Activated CD8-positive, alpha-beta memory T cell treated with anti-CD3 and anti-CD28 coated beads for 4 hours (primary cell): ENCODE measurements at regions not wholly inside any gene's neighbourhood (a gene's known extent, or its start where the extent isn't known, plus 50 kb on each side); places are given as distances from the start of the nearest gene placed in this dataset.
"Not testable (repeated sequence)": the region's sequence is repeated elsewhere in the genome, so short reads cannot be mapped to it uniquely, and the experiment has no call there.

ENCODE experiments used
- DNase-seq, 2 donors: peaks; one replicate each; pipeline ENCODE4 v3.0.0-alpha.2; 2020; ENCODE audit warnings: low read depth in 2 of 2

DNA sequence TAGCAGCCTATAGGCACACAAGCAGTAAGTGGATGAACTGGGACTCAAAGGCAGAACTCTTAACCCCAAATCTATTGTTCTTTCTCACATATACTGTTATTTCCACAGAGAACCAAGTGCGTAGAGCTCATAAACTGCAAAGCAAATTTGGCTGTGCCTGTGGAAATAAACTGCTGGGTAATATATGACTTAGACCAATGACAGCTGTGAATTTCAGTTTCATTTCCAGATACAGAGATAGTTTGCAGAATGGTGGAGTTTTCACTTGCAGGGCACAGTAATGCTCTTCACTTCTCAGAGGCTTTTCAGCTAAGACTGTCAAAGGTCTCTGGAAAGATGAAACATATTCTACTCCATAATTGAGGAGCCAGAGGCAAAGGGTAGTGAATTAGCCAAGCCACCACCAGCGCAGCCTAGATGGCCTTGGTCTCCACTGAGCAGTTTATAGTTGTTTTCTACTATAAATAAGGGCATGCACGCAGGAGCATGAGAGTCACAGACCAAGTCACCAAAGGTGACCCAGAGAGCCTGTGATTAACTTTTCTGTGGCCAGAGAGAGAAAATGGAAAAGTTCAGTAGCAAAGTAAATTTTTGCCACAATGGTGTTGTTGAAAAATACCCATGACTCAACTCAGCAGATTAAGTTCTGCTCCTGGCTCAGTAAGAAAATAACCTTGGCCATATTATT lies 180.7 kb upstream of the GRM7 start:
- no peak for DNase-seq

DNA sequence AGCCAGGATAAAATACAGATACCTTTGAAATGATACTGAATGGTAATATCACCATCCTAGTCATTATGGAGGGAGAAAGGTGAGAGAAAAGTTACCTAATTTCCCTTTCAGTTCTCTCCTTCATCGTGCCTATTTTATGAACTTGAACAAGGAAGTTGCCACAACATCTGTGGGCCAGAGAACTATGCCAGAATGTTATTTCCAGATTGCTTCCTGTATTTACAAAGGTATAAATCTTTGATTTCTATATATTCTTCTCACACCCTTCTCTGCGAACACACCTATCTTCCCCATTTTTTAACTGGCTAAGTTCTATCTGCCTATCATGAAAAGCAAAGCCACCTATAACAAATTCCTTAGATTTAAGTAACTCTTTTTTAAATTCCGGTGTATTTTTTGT lies 163.6 kb upstream of the GRM7 start:
- DNase-seq: no peak

DNA sequence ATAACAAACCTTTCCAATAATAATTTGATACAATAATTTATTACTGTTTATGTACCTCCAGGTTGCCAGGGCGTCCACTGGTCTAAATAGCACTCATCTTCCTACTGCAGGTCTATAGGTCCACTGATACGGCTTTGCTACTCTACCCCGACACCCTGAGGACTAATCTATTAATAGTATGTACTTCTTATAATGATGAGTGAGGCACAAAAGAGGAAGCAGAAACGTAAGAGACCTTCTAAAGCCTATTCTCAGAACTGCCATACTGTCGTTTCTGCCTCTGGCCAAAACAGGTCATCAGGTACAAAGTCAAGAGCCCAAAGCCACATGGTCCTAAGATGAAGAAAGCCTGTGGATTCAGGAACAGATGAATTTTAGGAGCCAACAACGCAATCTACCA lies 163.2 kb upstream of the GRM7 start:
- no peak for DNase-seq

DNA sequence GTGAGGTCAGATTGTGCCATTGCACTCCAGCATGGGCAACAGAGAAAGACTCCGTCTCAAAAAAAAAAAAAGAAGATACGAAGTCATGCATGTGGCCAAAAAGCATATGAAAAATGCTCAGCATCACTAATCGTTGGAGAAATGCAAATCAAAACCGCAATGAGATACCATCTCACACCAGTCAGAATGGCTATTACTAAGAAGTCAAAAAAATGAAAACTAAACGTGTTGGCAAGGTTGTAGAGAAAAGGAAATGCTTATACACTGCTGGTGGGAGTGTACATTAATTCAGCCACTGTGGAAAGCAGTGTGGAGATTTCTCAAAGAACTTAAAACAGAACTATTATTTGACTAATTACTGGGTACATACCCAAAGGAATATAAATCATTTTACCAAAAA lies 156.1 kb upstream of the GRM7 start:
- DNase-seq: not testable (repeated sequence)

DNA sequence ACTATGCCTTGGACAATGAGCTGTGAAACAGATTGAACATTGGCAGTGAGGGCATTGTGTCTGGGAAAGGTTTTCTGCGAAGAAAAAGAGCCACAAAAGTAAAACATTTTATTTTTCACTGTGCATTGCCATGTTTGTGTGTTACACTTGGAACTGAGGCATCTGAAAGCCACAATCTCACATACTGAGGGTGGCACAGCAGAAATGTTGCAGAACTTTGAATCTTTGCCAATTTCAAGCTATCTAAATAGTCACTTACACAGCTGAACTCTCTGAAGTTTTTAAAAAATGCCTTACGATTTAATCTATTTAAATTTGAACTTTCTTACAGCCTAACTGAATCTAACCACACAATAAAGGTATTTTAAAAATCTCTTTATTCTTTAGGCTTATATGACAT lies 154.1 kb upstream of the GRM7 start:
- no peak for DNase-seq

DNA sequence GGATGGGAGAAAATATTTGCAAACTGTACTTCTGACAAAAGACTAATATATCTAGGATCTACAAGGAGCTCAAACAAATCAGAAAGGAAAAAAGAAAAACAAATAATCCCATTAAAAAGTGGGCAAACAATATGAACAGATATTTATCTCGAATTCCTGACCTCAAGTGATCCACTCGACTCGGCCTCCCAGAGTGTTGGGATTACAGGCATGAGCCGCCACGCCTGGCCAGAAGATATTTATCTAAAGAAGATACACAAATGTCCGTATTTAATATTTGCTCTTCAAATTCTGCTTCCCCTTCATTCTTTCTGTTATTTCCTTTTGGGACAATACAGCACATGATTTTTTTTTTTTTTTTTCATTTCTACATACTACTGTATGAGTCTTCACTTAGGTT lies 151.7 kb upstream of the GRM7 start:
- DNase-seq: no peak

DNA sequence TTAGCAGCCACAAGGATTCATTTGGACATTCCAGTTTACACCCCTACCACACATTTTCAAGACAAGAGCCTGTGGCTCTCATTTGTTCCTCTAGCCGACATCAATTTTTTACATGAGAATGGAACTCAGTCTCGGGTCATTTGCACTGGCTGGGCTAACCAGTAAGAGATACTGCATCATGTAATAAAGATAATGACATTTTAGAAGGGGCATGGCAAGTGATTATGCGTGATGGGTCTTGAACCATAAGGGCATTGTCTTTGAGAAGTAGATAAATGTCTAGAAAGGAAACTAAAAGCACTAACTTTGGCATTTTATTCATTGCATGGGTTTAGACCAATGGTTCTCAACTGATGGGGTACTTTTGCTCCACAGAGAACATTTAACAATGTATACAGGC lies 146.0 kb upstream of the GRM7 start:
- no peak for DNase-seq

DNA sequence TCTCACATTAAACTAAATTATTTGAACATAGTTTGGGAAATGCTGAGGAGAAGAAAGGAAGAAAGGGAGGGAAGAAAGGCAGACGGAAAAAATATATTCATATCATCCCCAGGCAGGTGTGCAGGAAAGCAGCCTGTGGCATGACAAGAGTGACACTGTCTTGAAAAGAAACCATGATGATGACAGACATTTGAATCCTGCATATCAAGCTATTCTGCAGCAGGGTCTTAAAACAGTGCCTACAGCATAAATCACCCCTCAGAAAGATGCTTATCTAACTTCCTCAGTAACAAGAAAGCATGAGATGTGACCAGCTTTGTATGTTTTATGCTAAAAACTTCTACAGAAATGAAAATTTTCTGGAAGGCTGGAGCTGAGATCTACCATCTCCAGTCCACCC lies 144.5 kb upstream of the GRM7 start:
- DNase-seq: no peak

DNA sequence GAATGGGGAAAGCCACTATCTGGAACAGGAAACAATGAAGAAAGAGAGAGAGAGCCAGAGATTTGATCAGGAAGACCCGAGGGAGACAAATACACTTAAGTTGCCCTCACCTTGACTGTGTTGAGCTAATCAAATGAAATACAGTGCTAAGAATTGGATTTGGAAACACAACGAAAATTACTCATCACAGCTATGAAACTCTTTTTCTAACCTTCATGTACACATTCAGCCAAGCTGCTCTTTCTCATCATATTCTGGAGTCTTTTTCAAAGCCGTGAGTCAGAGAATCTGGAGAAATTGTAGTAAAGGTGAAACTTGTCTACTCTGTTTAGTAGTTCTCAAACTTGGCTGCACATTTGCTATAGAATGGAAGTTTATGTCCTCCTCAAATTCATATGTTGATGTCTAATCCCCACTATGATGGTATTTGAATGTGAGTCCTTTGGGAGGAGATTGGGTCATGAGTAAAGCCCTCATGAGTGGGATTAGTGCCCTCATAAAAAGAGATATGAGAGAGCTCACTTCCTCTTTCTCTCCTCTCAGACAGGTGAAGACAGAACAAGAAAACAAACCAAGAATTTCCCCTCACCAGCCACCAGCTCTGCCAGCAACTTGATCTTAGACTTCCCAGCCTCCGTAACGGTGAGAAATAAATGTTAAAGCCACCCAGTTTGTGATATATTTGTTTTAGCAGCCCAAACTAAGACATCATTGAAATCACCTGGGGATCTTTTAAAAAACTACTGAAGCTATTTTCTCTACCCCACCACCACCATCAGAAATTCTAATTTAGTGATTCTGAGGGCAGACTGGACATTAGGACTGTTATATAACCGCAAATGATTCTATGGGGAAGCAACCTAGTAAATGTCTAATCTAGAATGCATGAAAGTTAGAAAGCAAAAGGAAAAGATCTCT lies 143.6 kb upstream of the GRM7 start:
- DNase-seq: no peak

DNA sequence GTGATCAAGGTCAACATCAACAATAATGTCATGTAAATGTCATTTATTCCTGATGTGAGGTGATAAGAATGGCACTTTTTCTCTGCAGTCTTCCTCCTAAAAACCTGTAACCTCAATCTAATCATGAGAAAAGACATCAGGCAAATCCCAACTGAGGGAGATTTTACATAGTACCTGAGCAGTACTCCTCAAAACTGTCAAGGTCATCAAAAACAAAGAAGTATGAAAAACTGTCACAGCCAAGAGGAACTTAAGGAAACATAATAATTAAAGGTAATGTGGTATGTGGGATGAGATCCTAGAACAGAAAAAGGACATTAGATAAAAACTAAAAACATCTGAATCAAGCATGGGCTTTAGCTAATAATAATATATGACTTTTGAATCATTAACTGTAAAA lies 140.9 kb upstream of the GRM7 start:
- DNase-seq: no peak

DNA sequence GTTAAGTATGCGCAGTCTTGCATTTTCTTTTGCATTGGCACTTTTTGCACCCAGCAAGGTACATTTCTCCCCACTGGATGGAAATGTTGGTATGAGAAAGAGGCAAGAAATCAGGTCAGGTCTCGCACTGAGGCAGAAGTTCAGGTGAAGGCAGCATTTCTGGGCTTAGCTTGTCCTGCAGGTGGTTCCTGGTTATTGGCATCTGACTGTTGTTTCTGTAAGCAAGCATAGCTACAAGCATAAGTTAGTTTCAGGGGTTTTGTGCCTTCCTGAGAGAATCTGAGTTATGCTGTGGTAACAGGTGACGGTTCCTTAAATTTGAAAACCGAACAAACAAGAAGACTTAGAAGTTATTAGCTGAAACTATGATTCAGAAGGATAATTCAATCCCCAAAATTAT lies 139.4 kb upstream of the GRM7 start:
- no peak for DNase-seq

DNA sequence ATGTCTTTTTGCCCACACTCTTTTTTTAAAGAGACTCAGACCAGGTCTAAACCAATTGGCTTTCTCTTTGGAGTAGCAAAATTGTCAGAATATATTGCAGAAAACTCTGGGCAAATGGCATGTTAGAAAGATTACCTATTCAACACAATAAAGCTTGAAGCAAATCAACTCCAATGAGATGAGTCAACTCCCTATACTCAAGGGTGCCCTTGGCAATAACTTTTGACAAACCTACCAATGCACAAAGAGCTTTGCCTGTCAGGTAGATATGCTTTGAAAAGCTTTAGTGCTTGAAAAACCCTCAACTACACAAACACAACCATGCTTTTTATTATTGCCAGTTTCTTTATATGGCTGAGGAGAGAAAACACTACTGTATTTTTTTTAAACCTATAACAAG lies 137.7 kb upstream of the GRM7 start:
- DNase-seq: no peak

DNA sequence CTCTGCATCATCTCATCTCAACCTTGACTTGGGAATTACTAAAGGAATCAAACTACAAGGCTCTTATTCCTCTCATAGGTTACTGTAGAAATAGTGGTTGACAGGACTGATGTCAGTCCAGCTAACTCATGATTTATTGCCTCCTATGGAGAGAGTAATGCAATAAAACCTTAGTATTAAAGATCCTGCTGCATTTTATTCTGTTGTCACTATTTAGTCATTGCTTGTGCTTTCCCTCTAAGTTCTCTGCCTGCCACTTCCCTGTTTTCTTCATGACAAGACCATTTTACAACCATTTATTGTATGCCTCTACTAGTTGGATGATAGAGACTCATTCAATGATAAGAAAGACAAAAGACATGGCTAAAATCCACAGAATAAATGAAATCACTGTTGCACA lies 134.1 kb upstream of the GRM7 start:
- DNase-seq: no peak

DNA sequence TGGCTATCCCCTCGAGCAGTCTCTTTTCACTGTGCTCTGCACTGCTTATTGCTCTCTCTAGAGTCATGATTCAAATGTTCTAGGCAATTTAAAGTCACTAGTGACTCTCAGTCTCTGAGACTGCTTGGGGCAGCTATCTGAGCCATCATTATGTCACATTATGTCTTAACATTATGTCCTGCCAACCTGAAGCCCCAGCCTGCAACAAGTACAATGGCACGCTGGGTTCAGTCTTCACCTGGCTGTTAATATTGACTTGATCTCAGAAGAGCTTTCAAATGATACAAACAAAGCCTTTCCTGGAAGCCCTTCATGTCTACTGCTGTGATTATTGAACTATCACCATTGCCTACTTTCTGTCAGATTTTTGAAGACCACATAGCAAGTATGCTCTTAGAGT lies 128.1 kb upstream of the GRM7 start:
- no peak for DNase-seq

DNA sequence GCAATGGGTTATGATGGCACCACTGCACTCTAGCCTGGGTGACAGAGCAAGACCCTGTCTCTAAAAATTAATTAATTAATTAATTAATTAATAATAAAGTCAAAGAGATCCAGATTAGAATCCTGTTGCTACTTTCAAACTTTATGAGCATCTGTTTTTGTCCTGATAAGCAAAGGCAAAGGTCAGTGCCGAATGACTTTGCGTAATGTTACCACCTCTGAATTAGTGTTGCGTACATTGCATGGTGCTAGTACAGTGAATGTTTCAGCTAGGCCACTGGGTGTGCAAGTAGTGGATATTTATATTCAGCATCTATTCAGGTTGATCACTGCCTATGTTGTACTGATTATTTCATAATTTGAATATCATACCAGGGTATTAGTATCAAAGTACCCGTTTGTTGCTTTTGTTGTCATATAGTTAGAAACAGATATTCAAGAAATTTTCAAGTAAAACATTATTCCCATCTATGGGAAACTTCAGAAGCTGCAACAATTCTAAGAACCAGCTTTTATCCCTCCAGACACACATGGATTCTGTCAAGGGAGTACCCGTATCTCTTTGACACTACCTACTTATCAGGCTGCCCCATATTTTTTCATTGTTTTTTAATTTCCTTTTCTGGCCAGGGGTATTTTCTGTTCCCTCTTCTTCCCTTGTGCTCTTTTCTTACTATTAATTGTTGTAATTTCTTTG lies 127.1 kb upstream of the GRM7 start:
- no peak for DNase-seq

DNA sequence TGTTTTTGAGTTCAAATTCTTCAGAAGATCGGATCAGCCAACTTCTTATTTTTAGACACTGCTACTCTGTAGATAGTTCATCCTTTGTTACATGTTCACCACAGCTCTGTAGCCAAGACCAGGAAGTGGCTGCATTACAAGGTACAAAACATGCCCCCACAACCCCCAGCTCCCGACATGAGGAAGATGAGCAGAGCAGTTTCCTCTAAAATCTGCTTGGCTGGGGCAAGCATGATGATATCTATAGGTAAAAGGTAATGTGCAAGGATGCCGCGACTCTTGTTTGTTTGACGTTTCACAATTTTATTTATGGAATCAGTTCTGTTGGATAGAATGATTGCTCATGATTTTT lies 126.5 kb upstream of the GRM7 start:
- DNase-seq: no peak

DNA sequence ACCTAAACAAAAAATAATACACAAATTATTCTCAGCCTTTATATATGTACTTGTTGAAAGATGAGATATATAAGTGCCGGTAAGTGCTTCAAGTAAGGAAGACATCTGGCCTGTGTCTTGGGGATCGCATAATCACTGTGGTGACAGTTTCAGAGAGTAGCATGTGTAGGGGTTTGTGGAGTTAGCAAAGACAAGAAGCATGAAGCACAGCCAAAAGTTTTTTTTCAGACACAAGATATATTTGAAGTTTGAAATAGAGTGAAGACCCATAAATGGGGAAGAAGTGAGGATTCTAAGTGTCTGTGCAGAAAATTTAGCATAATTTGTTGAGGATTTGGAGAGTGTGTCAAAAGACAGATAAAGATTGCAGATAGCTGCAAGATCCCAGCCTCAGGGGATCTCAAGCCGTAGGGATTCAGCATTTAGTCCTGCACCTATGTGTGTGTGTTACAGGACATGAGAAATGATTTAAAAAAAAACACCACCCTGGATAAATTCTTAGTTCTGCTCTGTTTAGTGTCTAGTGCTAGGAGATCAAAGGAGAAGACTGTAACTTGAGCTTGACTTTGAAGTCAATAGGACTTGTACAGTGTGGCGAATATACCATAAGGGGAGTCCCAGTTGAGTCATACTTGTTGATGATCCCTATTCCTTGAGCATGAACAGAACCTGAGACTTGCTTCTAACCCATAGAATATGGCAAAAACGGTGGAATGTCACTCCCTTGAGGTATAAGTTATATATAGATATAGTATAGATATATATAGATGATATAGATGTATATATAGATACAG lies 123.9 kb upstream of the GRM7 start:
- no peak for DNase-seq

DNA sequence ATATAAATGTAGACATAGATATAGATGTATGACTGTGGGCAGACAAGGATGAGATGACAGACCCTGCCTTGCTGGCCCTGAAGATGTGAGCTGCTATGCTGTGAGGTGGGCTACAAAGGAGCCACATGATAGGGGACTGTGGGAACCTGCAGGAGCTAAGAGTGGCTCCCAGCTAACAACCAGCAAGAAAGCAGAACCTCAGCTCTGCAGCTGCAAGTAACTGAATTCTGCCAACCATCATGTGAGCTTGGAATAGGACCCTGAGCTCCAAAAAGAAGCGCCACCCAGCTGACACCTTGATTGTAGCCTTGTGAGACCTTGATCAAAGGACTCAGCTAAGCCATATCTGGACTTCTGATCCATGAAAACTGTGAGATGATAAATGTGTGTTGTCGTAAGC lies 123.3 kb upstream of the GRM7 start:
- no peak for DNase-seq

DNA sequence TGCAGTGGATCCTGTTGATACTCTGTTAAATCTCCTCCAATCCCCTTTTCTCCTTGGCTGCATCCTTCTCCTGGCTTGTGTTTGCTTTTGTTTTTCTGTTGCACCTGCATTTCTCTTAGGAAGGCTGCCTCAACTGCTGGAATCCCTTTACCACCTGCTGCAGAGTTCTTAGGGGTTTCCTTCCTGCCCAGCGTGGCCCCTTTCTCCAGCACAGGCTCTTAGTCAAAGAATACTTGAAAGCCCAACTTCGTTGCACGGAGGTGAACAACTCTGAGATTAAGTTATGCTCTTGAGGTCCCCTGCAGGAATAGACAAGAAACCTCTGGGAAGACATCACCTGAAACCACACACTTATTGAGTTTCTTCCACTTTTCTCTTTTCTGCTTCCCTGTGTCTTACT lies 121.6 kb upstream of the GRM7 start:
- no peak for DNase-seq

DNA sequence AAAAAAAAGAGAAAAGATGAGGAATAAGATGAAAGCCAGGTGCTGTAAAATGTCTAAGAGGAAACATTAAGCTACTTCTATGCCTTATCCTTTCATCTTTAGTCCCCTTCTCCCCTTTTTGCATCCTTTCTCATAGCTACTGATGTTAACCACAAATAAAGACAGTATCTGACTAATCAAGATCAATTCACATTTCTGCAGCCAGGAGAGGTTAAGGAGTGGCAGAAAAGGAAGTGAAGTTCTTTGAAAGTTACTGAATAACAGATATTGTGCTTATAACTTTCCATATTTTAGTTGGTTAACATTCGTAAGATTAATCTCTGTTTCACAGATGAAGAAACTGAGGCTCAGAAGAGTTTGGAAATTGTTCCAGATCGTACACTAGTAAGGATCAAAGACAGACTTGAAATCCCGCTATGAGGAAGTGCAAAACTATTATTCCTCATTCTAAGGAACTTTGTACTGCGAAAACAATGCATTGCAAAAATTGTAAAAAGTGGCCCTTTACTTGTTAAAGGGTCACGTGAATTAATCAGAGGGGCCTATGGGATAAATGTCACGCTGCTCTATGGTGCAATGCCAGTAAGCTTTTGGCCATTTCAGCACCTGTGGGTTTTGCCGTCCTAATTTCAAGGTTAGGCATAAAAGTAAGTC lies 117.7 kb upstream of the GRM7 start:
- no peak for DNase-seq

DNA sequence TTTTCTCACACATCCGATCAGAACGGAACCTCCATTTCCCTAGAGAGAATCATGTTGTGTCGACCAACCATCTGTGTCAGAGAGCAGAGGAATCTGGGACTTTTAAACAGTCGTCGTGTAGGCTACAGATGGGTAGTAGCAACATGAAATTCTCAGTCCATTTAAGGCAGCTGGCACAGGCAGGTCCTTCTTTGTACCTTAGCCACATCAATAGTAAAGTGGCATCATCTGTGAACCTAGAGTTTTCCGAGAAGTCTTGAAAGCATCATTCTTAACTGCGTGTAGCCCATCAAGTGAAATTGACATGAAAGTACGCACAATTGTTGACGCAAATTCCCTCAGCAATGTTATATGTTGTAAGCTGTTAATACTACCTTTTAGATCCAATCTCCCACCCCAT lies 114.5 kb upstream of the GRM7 start:
- DNase-seq: no peak

DNA sequence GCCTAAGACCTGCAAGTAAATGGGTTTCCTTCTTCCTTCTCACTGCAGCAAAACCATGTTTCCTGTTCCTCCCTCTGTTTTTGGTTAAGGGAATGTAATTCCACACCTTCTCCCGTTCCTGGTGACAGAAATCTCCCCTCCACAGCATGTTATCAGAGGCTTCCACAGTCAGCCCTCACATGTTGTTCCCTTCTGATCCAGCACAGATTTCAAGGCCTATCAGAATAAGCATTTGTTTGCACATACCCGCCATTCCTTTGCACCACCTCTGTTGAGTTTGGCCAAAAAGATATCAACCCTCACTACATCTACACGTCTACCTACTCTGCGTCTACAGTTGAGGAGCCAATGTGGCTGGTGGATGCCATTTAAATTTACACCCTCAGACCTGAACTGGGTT lies 113.9 kb upstream of the GRM7 start:
- DNase-seq: no peak
